ENCODE measurements at regions not wholly inside any gene's neighbourhood (a gene's known extent, or its start where the extent isn't known, plus 50 kb on each side); places are given as distances from the start of the nearest gene placed in this dataset.

DNA sequence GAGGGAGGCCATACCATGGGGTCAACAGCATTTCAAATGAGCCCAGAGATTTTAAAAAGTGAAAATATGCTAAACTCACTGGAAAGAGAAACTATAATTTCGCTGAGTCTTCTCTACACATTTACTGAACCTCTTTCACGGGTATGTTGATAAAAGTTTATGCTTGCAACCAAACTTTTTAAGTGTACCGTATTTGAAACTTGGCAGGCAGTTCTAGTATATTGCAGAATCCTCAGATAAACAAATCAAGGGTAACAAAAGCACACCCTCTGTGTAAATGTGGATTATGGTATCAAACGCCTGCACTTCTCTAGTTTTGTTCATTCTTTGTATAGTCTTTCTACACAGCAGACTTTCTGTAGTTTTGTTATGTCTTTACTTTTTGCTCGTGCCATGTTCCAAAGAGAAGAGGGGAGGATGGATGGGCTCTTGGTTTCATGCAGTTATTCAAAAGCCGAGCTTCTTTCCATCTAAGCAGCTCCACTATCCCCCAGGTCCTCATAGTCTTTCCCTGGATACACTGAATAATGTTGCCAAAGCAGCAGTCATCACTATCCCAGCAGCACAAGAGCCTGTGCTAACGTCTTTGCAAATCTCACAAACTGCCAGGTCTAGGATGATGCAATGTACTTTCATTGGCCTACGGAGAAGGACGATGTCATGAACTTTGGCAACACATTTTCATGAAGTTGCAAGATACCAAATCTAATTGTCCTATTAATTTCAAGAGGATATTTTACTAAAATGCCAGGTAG is 131.2 kb downstream of the MPP7 start:
- Histone ChIP-seq H4K20me1 (ENCODE audit: low read depth, low read length) (no peaks in the 10 kb centered on the region), H3K36me3 (ENCODE audit: low read length) (no peaks in the 10 kb centered on the region), H3K79me2 (ENCODE audit: insufficient read depth, low read length) (no peaks in the 10 kb centered on the region), H3K9me2 (replicated peaks; ENCODE audit: insufficient read depth, low read length) (no peaks in the 10 kb centered on the region), H3K9ac (ENCODE audit: low read length) (no peak overlapping the region), H2AFZ (ENCODE audit: low read depth, low read length, severe bottlenecking) (no peak overlapping the region), H3K4me3 (ENCODE audit: insufficient read depth, low read length, poor library complexity, severe bottlenecking) (no peak overlapping the region), H3K27me3 (ENCODE audit: low read length) (no peaks in the 10 kb centered on the region), H3K4me2 (ENCODE audit: low read depth, low read length, poor library complexity, severe bottlenecking) (no peak overlapping the region), H3F3A (ENCODE audit: insufficient read depth) (no peaks in the 10 kb centered on the region), H3K27ac (ENCODE audit: low read depth, low read length) (no peak overlapping the region), H3K9me3 (ENCODE audit: insufficient read depth, low read length) (no peaks in the 10 kb centered on the region)
- no peak for TF ChIP-seq EZH2phosphoT487 (conservative IDR thresholded peaks at IDR 0.05; ENCODE audit: low read length)
- TF ChIP-seq, protein P1, sequence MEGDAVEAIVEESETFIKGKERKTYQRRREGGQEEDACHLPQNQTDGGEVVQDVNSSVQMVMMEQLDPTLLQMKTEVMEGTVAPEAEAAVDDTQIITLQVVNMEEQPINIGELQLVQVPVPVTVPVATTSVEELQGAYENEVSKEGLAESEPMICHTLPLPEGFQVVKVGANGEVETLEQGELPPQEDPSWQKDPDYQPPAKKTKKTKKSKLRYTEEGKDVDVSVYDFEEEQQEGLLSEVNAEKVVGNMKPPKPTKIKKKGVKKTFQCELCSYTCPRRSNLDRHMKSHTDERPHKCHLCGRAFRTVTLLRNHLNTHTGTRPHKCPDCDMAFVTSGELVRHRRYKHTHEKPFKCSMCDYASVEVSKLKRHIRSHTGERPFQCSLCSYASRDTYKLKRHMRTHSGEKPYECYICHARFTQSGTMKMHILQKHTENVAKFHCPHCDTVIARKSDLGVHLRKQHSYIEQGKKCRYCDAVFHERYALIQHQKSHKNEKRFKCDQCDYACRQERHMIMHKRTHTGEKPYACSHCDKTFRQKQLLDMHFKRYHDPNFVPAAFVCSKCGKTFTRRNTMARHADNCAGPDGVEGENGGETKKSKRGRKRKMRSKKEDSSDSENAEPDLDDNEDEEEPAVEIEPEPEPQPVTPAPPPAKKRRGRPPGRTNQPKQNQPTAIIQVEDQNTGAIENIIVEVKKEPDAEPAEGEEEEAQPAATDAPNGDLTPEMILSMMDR (IDR thresholded peaks at IDR 0.05; ENCODE audit: insufficient read depth, low read length, poor library complexity, severe bottlenecking): no peak

DNA sequence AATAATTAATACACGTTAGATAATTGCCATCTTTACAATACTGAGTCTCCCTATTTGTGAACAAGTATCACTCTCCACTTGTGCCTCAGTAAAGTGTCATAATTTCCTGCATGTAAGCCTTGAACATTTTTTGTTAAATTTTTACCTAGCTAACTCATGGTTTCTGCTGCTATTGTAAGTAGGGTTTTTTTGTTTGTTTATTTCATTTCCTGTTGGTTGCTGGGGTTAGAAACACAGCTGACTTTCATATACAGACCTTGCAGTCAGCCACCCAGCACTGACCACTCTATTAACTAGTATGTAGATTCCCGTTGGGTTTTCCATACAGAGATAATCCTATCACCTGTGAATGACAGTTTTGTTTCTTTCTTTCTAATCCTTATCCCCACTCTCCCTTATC is 133.3 kb downstream of the MPP7 start:
- H2AFZ ChIP-seq (ENCODE audit: low read depth, low read length, severe bottlenecking): no peak overlapping the region
- no peak overlapping the region for H3K4me2 ChIP-seq (ENCODE audit: low read depth, low read length, poor library complexity, severe bottlenecking)
- no peaks in the 10 kb centered on the region for H3K9me3 ChIP-seq (ENCODE audit: insufficient read depth, low read length)
- no peaks in the 10 kb centered on the region for H3K36me3 ChIP-seq (ENCODE audit: low read length)
- H3K27ac ChIP-seq (ENCODE audit: low read depth, low read length): no peak overlapping the region
- TF ChIP-seq, protein P1 (IDR thresholded peaks at IDR 0.05; ENCODE audit: insufficient read depth, low read length, poor library complexity, severe bottlenecking): no peak
- TF ChIP-seq EZH2phosphoT487 (conservative IDR thresholded peaks at IDR 0.05; ENCODE audit: low read length): no peak
- no peaks in the 10 kb centered on the region for H4K20me1 ChIP-seq (ENCODE audit: low read depth, low read length)
- H3K27me3 ChIP-seq (ENCODE audit: low read length): no peaks in the 10 kb centered on the region
- H3K9ac ChIP-seq (ENCODE audit: low read length): no peak overlapping the region
- H3K9me2 ChIP-seq (replicated peaks; ENCODE audit: insufficient read depth, low read length): no peaks in the 10 kb centered on the region
- H3F3A ChIP-seq (ENCODE audit: insufficient read depth): no peaks in the 10 kb centered on the region
- H3K4me3 ChIP-seq (ENCODE audit: insufficient read depth, low read length, poor library complexity, severe bottlenecking): no peak overlapping the region
- no peaks in the 10 kb centered on the region for H3K79me2 ChIP-seq (ENCODE audit: insufficient read depth, low read length)

DNA sequence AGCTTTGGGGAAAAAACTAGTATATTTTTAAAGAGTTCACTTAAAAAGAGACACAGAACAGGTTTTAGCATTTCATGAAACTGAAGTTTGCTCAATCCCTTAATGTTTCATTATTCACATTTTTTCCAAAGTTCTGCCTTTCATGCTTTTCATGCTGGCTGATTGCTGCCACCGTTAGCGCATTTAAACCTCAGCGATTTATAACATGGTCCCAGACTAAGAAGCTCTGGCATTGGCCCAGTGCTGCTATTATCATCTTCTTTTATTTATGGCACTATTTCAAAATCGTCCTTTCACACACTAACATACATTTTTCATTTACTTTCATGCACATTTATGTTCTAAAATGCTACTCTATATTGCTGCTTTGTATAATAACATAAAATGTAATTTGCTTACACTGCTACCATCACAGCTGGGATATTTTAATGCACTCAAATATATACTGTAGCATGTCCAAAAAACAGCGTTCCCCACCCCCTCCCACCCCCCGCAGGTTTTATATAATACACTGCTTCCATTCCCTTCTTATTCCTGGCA is 141.9 kb downstream of the MPP7 start:
- H3K9me2 ChIP-seq (replicated peaks; ENCODE audit: insufficient read depth, low read length): no peaks in the 10 kb centered on the region
- H3K9ac ChIP-seq (ENCODE audit: low read length): no peak overlapping the region
- no peak overlapping the region for H3K4me3 ChIP-seq (ENCODE audit: insufficient read depth, low read length, poor library complexity, severe bottlenecking)
- no peaks in the 10 kb centered on the region for H3K79me2 ChIP-seq (ENCODE audit: insufficient read depth, low read length)
- no peak overlapping the region for H3K27ac ChIP-seq (ENCODE audit: low read depth, low read length)
- no peaks in the 10 kb centered on the region for H3F3A ChIP-seq (ENCODE audit: insufficient read depth)
- no peaks in the 10 kb centered on the region for H4K20me1 ChIP-seq (ENCODE audit: low read depth, low read length)
- TF ChIP-seq, protein P1 (IDR thresholded peaks at IDR 0.05; ENCODE audit: insufficient read depth, low read length, poor library complexity, severe bottlenecking): no peak
- no peak for TF ChIP-seq EZH2phosphoT487 (conservative IDR thresholded peaks at IDR 0.05; ENCODE audit: low read length)
- no peaks in the 10 kb centered on the region for H3K9me3 ChIP-seq (ENCODE audit: insufficient read depth, low read length)
- H3K4me2 ChIP-seq (ENCODE audit: low read depth, low read length, poor library complexity, severe bottlenecking): no peak overlapping the region
- H3K27me3 ChIP-seq (ENCODE audit: low read length): no peaks in the 10 kb centered on the region
- no peaks in the 10 kb centered on the region for H3K36me3 ChIP-seq (ENCODE audit: low read length)
- no peak overlapping the region for H2AFZ ChIP-seq (ENCODE audit: low read depth, low read length, severe bottlenecking)
